Heart left ventricle (tissue), 16 donors: ENCODE measurements at regions not wholly inside any gene's neighbourhood (a gene's known extent, or its start where the extent isn't known, plus 50 kb on each side); places are given as distances from the start of the nearest gene placed in this dataset.

ENCODE experiments used
- ATAC-seq, 4 donors: fragments of 200-7000 bp; cut with Tn5 transposase; one replicate each; pipeline ENCODE4 v1.9.1; 2020 to 2022; ENCODE audit warnings: moderate library complexity in 4 of 4, mild to moderate bottlenecking in 3 of 4, moderate number of reproducible peaks in 1 of 4
- DNase-seq, 5 donors: peaks; one replicate each; pipeline ENCODE4 v3.0.0-alpha.2; 2020
- H3K27ac ChIP-seq, 12 donors: fragments of 200-600 bp; sonication (generic) in 4 of 12; one replicate each; pipeline versions ENCODE4 v1.5.0 to v1.8.0; 2016 to 2022; ENCODE audit warnings: mild to moderate bottlenecking in 2 of 12
- H3K27me3 ChIP-seq, 9 donors: fragments of 200-600 bp; sonication (generic) in 2 of 9; one replicate each; pipeline versions ENCODE4 v1.5.1 to v1.8.0; 2016 to 2022; ENCODE audit warnings: mild to moderate bottlenecking in 3 of 9
- H3K36me3 ChIP-seq, 9 donors: fragments of 200-600 bp; sonication (generic) in 2 of 9; one replicate each; pipeline versions ENCODE4 v1.5.0 to v1.8.0; 2018 to 2022; ENCODE audit warnings: mild to moderate bottlenecking in 2 of 9
- H3K4me1 ChIP-seq, 12 donors: fragments of 200-600 bp; sonication (generic) in 4 of 12; one replicate each; pipeline versions ENCODE4 v1.5.0 to v1.8.0; 2016 to 2022; ENCODE audit warnings: mild to moderate bottlenecking in 3 of 12
- H3K4me3 ChIP-seq, 12 donors: fragments of 200-600 bp; sonication (generic) in 4 of 12; one replicate each; pipeline versions ENCODE4 v1.5.0 to v1.8.0; 2017 to 2022; ENCODE audit warnings: mild to moderate bottlenecking in 9 of 12, moderate library complexity in 4 of 12
- H3K9me3 ChIP-seq, 12 donors: fragments of 200-600 bp; sonication (generic) in 4 of 12; one replicate each; pipeline versions ENCODE4 v1.5.0 to v1.8.0; 2016 to 2022; ENCODE audit warnings: mild to moderate bottlenecking in 1 of 12
- CTCF ChIP-seq, 12 donors: fragments of 200-600 bp; sonication (generic) in 4 of 12; IDR thresholded peaks; one replicate each; pipeline versions ENCODE4 v1.5.0 to v1.8.0; 2018 to 2022; ENCODE audit warnings: antibody characterized with exemption in 12 of 12, mild to moderate bottlenecking in 5 of 12
- POLR2A ChIP-seq, 2 donors: fragments of 450-650 bp; IDR thresholded peaks; one replicate each; pipeline ENCODE4 v1.6.1; 2017; ENCODE audit warnings: antibody characterized with exemption in 2 of 2, mild to moderate bottlenecking in 2 of 2, moderate library complexity in 2 of 2
- WGBS, 4 donors: extraction: QIAGEN DNeasy Blood & Tissue Kit in 2 of 4; methylation state at CpG; one replicate each; pipeline versions ENCODE4 v1.1.5 to v1.1.7; 2013 to 2018; 5-methylcytosine and 5-hydroxymethylcytosine counted together
- intact Hi-C, 10 donors: fragments of 100-400 bp; cut with DNase I; formaldehyde crosslinking; loops; one replicate each; pipeline versions ENCODE4 v1.11.1 to v1.14.2; 2022
- donor health status: ischemic (EF 13 %, LVEDD 7.1; RV severe dilation, severe dysfunction).
- donor health status: healthy with polysubstance abuse.
- donor health status: DM: no; HTN: yes; CAD: no.
- donor health status: DM: no; HTN: no; CAD: no.
- donor health status: ischemic (EF 25% LVEDD 6.9; RV normal size, moderate dysfunction).
- donor health status: ischemic (EF 25% LVEDD 5.7; RV mildly dilated, moderate dysfunction).
- donor health status: healthy.
- donor health status: DM: yes; HTN: yes; CAD: no.
- donor health status: ischemic (EF 35%, LVEDD 5.7; RV mildly dilated, moderate dysfunction).
- donor health status: nonischemic (EF 11% LVEDD 7.7; RV severe dilation, severe dysfunction).
- donor health status: DM: yes; HTN: yes; CAD: no.
- donor health status: PGD.
- donor health status: ischemic (EF 29% LVEDD 5.4; RV normal size, mild dysfunction).
- donor health status: nonischemic (EF 23%, LVEDD 6.1; RV moderate dilation, normal function).

GRCh38 chr9:107627781-107628180 is 138.2 kb upstream of the KLF4 start:
- no peak overlapping the region for H3K27ac ChIP-seq
- no peaks in the 10 kb centered on the region for H3K27me3 ChIP-seq
- peaks cover 0 to 3% (median 0%) of the 10 kb centered on the region in 12 donors for H3K4me1 ChIP-seq
- ATAC-seq, result no peak
- no peak for DNase-seq
- H3K9me3 ChIP-seq, result no peaks in the 10 kb centered on the region
- H3K36me3 ChIP-seq, result no peaks in the 10 kb centered on the region
- no peak overlapping the region for H3K4me3 ChIP-seq
- intact Hi-C loops, result no loop called here
- TF ChIP-seq POLR2A (IDR thresholded peaks at IDR 0.05) (no peak), CTCF (IDR thresholded peaks at IDR 0.05) (no peak)
- WGBS, 4 donors, result 59 to 75% (median 73%) methylated on average over 3 to 4 of the region's 4 CpGs

DNA sequence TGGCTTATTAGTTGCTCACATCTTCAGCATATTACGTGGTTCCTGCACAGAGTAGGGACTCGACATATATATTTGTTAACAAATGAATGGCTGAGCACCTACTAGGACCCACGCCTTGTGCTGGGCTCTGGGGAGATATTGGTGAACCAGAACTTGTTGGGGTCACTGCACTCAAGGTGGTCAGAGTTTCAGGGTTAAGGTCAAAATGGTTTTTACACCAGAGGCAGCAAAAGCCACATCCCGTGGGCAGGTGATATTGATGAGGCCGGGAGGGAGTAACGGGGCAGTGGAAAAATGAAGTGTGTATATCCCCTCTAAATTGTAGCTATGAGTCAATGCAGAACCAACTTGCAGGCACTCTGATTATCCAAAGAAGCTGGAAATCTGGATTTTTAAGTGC is 136.5 kb upstream of the KLF4 start:
- DNase-seq (no peak), ATAC-seq (no peak)
- no peaks in the 10 kb centered on the region for H3K4me1 ChIP-seq
- no peak overlapping the region for H3K27ac ChIP-seq
- H3K9me3 ChIP-seq, result no peaks in the 10 kb centered on the region
- no peaks in the 10 kb centered on the region for H3K36me3 ChIP-seq
- TF ChIP-seq POLR2A (IDR thresholded peaks at IDR 0.05), result no peak
- TF ChIP-seq CTCF (IDR thresholded peaks at IDR 0.05), result no peak
- WGBS, 4 donors, result 93 to 98% (median 93%) methylated on average over 6 of the region's 6 CpGs
- H3K27me3 ChIP-seq, result no peaks in the 10 kb centered on the region
- intact Hi-C loops, result no loop called here
- H3K4me3 ChIP-seq, result no peak overlapping the region

DNA sequence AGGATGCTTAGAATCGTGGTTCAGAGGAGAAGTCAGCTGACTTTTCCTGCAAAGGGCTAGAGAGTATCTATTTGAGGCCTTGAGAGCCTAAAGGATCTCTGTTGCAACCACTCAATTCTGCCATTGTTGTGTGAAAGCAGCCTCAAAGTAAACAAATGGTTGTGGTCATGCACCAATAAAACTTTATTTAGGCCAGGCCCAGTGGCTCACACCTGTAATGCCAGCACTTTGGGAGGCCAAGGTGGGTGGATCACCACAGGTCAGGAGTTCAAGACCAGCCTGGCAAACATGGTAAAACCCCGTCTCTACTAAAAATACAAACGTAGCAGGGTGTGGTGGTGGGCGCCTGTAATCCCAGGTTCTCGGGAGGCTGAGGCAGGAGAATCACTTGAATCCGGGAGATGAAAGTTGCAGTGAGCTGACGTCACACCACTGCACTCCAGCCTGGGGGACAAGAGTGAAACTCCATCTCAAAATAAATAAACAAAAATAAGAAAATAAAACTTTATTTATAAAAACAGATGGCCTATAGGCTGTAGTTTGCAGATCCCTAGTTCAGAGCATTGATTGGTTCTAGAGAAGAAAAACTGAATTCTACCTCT is 135.9 kb upstream of the KLF4 start:
- Histone ChIP-seq H3K36me3 (no peaks in the 10 kb centered on the region), H3K4me3 (no peak overlapping the region), H3K9me3 (no peaks in the 10 kb centered on the region), H3K27me3 (no peaks in the 10 kb centered on the region), H3K4me1 (no peaks in the 10 kb centered on the region), H3K27ac (no peak overlapping the region)
- 91 to 96% (median 94%) methylated on average over 7 of the region's 7 CpGs for WGBS, 4 donors
- intact Hi-C loops, result no loop called here
- TF ChIP-seq CTCF (IDR thresholded peaks at IDR 0.05) (no peak), POLR2A (IDR thresholded peaks at IDR 0.05) (no peak)
- DNase-seq, result no peak
- ATAC-seq, result no peak

DNA sequence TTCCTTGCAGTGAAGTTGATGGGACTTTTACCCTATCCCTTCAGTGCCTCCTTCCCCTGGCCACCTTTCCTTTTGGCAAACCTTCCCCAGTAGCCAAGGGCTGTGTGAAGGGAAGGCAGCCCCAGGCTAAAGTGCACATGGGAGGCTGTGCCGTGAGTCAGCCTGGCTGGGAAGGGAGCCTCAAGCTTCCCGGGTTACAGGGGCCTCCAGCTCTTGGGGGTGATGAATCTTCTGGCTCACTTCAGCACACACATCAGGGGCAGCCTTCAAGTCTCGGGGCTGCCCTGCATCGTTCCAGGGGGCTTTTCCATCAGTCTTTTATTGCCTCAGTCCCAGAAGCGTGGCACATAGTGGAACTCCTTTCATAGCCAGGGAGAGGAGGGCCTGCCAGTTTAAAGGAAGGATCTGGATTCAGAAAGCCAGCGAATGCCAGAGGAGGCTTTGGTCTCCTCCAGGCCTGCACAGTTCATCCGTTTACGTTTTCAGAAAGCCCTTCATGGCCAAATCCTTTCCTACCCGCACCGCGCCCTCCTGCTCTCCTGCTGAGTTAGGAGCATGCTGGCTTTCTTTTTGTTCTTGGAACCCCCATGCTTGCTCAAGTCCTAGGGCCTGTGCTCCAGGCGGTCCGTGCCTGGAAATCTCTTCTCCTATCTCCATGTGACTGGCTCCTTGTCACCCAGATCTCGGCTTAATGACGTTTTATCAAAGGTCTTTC is 134.8 kb upstream of the KLF4 start:
- no peak overlapping the region for H3K27ac ChIP-seq
- 86 to 91% (median 88%) methylated on average over 11 to 15 of the region's 15 CpGs for WGBS, 4 donors
- intact Hi-C loops, result no loop called here
- DNase-seq, result no peak
- H3K4me3 ChIP-seq, result no peak overlapping the region
- no peaks in the 10 kb centered on the region for H3K4me1 ChIP-seq
- no peak for ATAC-seq
- H3K27me3 ChIP-seq, result no peaks in the 10 kb centered on the region
- H3K36me3 ChIP-seq, result no peaks in the 10 kb centered on the region
- no peaks in the 10 kb centered on the region for H3K9me3 ChIP-seq
- no peak for TF ChIP-seq POLR2A (IDR thresholded peaks at IDR 0.05)
- TF ChIP-seq CTCF (IDR thresholded peaks at IDR 0.05), result no peak
